ENCODE measurements at regions not wholly inside any gene's neighbourhood (a gene's known extent, or its start where the extent isn't known, plus 50 kb on each side); places are given as distances from the start of the nearest gene placed in this dataset.
"Not testable (repeated sequence)": the region's sequence is repeated elsewhere in the genome, so short reads cannot be mapped to it uniquely, and the experiment has no call there.

DNA sequence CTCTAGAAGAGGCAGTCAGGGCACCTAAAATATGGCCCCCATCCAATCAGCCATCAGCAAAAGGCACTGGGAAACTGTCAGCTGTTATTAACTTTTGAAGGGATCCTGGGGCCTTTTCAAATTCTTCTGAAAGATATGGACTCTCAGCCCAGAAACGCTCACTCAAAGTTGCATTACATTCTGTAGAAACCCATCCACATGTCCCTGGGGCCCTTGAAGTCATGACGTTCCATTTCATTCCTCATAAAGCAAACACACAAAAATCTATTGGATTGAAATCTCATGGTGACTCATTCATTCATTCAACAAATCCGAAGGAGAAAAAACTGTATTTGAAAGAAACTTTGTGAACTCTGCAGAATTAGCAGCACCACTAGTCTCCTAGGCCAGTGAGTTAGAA is 215.3 kb downstream of the C16orf95 start:
- DNase-seq (ENCODE audit: extremely low read depth, low read depth, low spot score): no peak

DNA sequence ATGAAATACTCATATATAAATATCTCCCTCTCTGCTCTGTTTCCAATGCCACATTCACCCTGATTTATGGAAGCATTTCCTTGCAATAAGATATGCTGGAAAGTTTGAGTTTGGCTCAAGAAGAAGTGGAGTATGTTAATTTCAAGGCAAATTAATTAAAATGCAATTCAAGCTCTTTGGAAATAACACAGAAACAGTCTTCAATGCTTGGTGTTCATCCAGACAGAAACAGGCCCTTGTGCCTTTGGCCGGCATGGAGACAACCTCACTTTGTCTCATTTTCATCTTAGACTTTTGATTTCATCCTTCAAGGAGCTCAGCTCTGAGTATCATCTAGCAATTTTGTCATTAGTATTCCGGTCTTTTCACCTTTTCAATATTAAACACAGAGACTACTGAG is 210.0 kb downstream of the C16orf95 start:
- no peak for DNase-seq (ENCODE audit: extremely low read depth, low read depth, low spot score)

DNA sequence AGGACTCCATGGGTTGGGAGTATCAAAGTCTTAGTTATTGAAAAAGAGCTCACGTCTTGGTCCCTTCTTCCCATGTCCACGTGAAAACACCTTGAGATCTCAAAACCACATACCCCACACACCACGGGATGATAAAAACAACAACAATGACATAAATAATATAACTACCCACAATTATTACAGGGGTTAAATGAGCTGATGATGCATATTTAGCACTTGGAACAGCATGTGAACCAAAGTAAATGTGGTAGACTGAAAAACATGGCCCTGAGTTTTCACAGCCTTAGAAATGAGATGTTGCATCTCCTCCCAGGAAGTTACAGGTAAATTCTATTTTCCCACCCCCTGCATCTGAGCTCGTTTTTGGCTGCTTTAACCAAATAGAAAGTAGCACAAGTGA is 208.9 kb downstream of the C16orf95 start:
- no peak for DNase-seq (ENCODE audit: extremely low read depth, low read depth, low spot score)

DNA sequence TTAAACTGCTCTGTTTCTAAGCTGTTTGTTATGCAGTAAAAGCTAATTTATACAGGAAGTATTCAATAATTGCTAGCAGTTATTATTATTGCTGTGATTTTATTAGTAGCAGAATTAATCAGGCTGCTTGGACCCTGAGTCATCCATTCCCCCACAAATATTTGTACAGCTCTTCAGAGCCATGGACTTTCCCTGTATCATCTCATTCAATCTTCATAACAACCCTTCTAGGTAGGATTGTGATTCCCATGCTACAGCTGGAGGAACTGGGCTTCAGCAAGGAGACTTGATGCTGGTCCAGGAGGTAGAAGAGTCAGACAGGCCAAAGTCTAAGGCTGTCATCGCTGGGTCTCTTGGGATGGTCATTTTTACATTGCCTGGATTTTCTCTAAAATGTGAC is 208.3 kb downstream of the C16orf95 start:
- DNase-seq (ENCODE audit: extremely low read depth, low read depth, low spot score): no peak

DNA sequence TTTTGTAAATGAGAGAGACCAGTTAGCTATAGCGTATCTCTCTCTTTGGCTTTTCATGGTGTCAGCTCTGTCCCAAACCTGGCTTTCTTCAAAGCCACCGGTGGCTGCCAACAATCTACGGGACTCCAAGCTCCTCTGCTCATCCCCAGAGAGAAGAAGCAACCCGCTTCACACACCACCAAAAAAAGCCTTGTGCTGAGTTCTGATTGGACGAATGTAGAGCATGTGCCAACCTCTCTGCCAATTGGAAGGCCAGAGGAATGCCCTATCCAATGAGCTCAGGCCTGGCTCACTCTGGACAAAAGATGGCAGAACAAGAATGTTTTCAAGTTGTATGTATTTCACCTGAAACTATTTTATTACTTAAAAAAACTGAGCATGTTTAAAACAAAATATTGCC is 202.4 kb downstream of the C16orf95 start:
- DNase-seq (ENCODE audit: extremely low read depth, low read depth, low spot score): no peak

- DNase-seq (ENCODE audit: extremely low read depth, low read depth, low spot score): no peak
Observed at GRCh38 chr16:87115646-87116045, 201.5 kb downstream of the C16orf95 start.

DNA sequence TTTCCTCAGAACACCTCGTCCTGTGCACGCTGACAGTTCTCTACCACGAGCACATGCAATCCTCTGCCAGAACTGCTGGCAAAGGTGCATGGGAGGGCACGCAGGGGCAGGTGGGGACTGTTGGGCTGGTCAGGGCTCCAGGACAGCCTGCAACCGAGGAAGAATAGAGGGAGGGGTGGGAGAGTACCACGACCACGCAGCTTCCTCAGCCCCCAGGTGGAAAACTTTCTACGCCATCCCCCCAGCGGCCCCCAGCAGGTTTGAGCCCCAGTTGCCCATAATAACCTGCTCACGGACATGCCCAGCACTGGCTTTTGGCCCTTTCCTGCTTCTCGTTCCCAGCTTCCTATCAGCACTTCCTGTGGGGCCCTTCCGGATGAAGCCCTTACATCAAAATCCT is 199.3 kb downstream of the C16orf95 start:
- DNase-seq (ENCODE audit: extremely low read depth, low read depth, low spot score): no peak

DNA sequence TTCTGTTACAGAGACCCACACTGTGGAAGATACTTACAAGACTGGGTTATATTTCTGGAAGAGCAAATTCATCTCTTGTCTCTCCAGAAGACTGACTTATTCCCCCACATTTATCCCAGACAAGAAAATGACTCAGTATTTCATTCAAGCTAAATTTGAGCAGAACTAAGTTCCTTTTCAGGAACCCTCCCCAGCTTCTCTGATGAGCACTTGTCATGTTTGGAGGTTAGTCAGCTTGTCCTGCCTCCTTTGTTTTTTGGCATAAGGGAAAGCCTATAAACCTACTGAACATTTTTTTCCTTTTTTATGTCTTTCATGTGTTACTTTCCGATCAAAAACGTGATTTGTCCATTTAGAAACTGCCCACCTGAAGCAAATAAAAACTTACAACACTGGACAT is 198.0 kb downstream of the C16orf95 start:
- no peak for DNase-seq (ENCODE audit: extremely low read depth, low read depth, low spot score)

GRCh38 chr16:87119748-87120147 is 197.4 kb downstream of the C16orf95 start:
- no peak for DNase-seq (ENCODE audit: extremely low read depth, low read depth, low spot score)

DNA sequence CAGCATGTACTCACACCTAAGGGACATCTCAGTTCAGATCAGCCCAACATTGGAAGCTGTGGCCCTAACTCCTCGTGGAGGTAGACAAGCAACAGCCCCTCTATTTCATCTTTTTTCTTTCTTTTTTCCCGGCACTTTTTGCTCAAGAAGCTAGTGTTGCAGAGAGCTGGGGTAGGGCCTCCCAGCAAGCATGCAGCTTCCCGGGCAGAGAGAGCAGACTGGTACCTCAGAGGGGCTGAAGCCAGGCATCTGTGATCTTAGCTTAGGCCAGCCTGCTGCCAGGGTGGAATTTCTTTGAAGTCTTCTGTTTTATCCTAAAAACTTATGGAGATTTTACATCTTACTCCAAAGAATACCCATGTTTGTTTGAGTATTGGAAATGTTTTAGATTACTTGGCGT is 195.4 kb downstream of the C16orf95 start:
- DNase-seq (ENCODE audit: extremely low read depth, low read depth, low spot score): no peak

DNA sequence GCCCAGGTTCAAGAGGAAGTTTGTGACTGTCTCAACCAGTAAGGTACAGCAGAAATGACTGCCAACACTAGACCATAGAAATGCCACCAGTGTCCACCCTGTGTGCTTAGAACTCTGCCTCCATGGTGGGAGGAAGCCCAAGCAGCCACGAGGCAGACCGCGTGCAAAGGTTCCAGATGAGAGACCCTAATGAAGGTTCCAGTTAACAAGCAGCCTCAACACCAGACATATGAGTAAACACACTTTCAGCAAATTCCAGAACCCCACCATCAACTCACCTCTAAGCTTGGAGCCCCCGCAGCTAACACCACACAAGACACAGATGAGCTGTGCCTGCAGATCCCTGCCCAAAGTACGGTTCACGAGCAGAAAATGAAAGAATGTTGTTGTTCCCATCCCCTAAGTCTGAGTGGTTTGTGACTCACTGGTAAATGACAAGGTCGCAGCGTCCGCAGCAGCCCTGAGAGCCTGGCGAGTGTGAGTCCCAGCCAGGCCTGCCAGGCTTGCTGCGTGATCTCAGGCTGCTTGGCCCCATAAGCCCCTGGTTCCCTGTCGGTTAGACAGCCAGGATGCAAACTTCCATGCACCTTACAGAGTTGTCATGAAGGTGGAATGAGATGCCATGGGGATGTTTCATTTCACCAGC is 193.7 kb downstream of the C16orf95 start:
- DNase-seq (ENCODE audit: extremely low read depth, low read depth, low spot score): no peak

DNA sequence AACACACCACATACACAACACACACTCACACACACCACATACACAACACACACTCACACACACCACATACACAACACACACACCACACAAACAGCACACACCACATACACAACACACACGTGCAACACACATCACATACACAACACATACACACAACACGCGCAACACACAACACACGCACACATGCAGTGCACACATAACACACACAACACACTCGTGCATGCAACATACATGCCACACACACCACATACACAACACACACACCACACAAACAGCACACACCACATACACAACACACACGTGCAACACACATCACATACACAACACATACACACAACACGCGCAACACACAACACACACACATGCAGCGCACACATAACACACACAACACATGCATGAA is 192.8 kb downstream of the C16orf95 start:
- DNase-seq (ENCODE audit: extremely low read depth, low read depth, low spot score): not testable (repeated sequence)

DNA sequence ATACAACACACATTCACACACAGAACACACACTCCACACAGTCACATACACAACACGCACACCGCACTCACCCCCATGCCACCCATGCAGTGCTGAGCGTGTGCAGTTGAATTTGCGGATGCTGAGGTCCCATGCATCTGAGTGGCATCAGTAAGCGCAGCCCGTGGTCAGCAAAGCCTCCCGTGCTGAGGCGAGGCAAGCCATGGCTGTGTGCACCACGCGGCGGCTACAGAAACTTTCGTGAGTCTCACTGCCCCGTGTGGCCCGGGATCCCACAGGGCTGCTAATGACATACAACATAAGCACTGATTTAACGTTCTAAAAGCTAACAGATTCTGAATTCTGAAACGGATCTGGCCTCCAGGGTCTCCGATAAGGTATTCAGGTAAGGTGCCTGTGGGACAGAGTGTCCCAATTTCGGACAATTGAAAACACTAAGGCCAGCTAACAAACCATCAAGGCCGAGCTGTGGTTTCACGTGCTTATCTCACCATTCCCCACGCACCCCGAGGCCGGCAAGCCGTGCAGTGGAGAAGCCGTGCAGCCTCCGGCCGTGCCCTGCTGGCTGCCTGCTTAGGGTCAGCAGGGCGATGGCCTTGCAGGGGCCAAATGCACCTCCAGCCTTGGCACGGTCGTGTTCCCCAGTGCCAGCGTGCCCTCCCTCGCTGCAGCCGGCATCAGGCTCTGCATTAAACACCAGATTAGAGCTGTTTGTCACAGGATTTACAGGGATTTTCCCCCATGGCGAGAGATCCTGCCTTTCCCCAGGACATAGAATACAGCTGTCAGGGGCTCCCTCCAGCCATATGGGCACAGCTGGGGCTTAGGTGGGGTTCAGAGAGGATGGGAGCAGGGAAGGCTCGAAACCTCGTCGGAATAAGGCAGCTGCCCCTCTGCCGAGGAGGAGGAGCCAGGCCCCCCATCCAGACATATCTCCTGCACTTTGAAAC is 191.7 kb downstream of the C16orf95 start:
- DNase-seq (ENCODE audit: extremely low read depth, low read depth, low spot score): no peak

GRCh38 chr16:87126403-87127025 is 190.7 kb downstream of the C16orf95 start:
- no peak for DNase-seq (ENCODE audit: extremely low read depth, low read depth, low spot score)

- DNase-seq (ENCODE audit: extremely low read depth, low read depth, low spot score): no peak
Observed at GRCh38 chr16:87127061-87127765, 190.0 kb downstream of the C16orf95 start.

- no peak for DNase-seq (ENCODE audit: extremely low read depth, low read depth, low spot score)
Observed at GRCh38 chr16:87127766-87128147, 189.4 kb downstream of the C16orf95 start.

GRCh38 chr16:87129771-87130170 is 187.4 kb downstream of the C16orf95 start:
- DNase-seq (ENCODE audit: extremely low read depth, low read depth, low spot score): no peak

- no peak for DNase-seq (ENCODE audit: extremely low read depth, low read depth, low spot score)
Observed at GRCh38 chr16:87131061-87131995, 185.9 kb downstream of the C16orf95 start.

DNA sequence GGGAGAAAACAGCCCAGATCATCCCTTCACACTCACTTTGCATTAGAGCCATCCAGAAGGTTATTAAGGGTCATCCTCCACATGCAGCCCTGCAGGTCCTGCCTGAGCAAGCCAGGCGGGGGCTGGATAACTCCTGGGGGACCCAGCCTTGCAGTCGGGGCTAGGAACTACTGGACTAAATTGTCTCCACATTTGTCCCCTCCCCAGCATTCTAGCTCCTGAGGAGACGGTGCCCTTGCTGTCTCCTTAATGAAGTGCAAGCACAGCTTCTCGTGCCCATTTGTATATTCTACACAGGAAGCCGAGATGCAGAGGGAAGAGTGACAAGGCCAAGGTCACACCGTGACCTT is 185.2 kb downstream of the C16orf95 start:
- no peak for DNase-seq (ENCODE audit: extremely low read depth, low read depth, low spot score)

DNA sequence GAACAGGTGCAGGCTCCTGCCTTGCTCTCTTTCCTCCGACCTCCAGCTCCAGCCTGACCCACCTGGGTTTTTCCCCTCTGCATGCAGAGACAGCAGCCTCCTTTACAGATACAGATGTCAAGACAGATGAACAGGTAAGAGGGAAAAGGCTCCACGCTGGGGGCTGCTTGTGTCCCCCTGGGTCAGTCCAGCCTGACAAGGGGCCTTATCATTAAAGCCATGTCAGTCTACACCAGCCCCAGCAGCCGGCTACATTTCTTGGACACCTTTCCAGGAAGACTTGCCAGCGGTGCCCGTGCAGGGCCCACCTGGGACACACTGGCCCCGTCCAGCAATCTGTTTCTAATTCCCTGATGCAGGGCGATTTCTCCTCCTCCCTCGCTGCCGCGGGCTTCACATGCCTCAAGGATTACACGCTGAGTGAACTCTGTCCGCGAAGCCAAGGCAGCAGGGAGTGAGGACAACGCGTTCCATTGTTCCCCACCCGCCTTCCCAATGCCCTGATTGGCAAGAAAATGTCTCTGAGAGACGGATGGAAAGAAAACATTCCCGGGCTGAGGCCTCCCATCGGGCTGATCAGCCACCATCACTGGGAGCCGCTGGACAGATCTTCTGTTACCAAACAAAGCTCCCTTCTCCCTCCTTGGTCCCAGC is 184.7 kb downstream of the C16orf95 start:
- no peak for DNase-seq (ENCODE audit: extremely low read depth, low read depth, low spot score)
